ENCODE measurements at regions not wholly inside any gene's neighbourhood (a gene's known extent, or its start where the extent isn't known, plus 50 kb on each side); places are given as distances from the start of the nearest gene placed in this dataset.

DNA sequence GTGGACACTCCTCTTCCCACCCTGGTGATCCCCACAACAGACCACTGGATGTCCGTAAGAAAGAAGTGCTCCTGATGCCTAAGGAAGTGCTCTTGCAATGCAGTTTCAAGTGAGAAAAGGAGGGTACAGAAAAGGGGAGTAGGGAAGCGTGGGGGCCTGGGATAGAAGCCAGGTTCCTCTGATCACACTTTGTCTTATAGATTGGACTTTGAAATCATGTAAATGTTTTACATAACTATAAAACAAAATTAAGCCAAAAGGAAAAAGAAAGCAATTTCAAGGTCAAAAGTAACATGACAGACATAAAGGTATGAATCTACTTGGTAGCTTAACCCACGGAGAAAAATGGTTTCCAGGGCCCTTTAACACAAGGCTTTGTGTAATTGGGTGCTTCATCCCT is 107.3 kb upstream of the TRPM1 start:
- Mint-ChIP-seq H3K27ac (no peak overlapping the region), H3K27me3 (ENCODE audit: low read depth in 2 of 2) (no peaks in the 10 kb centered on the region), H3K4me3 (no peak overlapping the region), H3K4me1 (no peaks in the 10 kb centered on the region), H3K9me3 (no peaks in the 10 kb centered on the region), H3K36me3 (no peaks in the 10 kb centered on the region)
- WGBS (ENCODE audit: insufficient coverage) = 96% methylated on average over 3 of the region's 3 CpGs
- no peak overlapping the region for H3K27ac ChIP-seq (ENCODE audit: low read length)
- TF ChIP-seq, protein P1, sequence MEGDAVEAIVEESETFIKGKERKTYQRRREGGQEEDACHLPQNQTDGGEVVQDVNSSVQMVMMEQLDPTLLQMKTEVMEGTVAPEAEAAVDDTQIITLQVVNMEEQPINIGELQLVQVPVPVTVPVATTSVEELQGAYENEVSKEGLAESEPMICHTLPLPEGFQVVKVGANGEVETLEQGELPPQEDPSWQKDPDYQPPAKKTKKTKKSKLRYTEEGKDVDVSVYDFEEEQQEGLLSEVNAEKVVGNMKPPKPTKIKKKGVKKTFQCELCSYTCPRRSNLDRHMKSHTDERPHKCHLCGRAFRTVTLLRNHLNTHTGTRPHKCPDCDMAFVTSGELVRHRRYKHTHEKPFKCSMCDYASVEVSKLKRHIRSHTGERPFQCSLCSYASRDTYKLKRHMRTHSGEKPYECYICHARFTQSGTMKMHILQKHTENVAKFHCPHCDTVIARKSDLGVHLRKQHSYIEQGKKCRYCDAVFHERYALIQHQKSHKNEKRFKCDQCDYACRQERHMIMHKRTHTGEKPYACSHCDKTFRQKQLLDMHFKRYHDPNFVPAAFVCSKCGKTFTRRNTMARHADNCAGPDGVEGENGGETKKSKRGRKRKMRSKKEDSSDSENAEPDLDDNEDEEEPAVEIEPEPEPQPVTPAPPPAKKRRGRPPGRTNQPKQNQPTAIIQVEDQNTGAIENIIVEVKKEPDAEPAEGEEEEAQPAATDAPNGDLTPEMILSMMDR (IDR thresholded peaks at IDR 0.05) = no peak
- no peak for DNase-seq
- H3K4me3 ChIP-seq (ENCODE audit: low read length) = no peak overlapping the region
- H3K36me3 ChIP-seq (ENCODE audit: control insufficient read depth, insufficient read depth, low read length) = no peaks in the 10 kb centered on the region
- H3K9me3 ChIP-seq (ENCODE audit: control insufficient read depth, insufficient read depth, low read length) = no peaks in the 10 kb centered on the region
- intact Hi-C loops (cut with micrococcal nuclease) = no loop called here
- ATAC-seq = no peak
- no peaks in the 10 kb centered on the region for H3K4me1 ChIP-seq (ENCODE audit: control insufficient read depth, insufficient read depth, low read length)
- H3K27me3 ChIP-seq (ENCODE audit: control insufficient read depth, insufficient read depth, low read length) = no peaks in the 10 kb centered on the region

DNA sequence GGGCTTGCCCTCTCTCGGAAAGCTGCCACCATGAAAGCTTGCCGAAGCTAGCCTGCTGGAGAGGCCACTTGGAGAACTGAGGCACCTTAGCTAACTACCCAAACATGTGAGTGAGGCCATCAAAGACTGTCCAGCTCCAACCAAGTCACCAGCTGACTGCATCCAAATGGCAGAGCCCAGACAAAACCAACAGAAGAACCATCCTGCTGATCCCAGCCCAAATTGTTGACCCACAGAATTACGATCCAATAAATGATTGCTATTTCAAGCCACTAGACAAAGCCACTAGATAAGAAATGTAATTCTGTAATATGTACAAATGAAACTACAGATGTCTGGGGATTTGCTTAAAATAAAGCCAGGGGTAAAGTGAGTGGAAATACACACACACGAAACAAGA is 109.8 kb upstream of the TRPM1 start:
- no peak overlapping the region for H3K27ac ChIP-seq (ENCODE audit: low read length)
- H3K4me3 ChIP-seq (ENCODE audit: low read length) = no peak overlapping the region
- no peaks in the 10 kb centered on the region for H3K9me3 ChIP-seq (ENCODE audit: control insufficient read depth, insufficient read depth, low read length)
- 95% methylated on average over 3 of the region's 4 CpGs for WGBS (ENCODE audit: insufficient coverage)
- no peak overlapping the region for H3K4me3 Mint-ChIP-seq
- no peaks in the 10 kb centered on the region for H3K27me3 ChIP-seq (ENCODE audit: control insufficient read depth, insufficient read depth, low read length)
- H3K36me3 ChIP-seq (ENCODE audit: control insufficient read depth, insufficient read depth, low read length) = no peaks in the 10 kb centered on the region
- TF ChIP-seq, protein P1 (IDR thresholded peaks at IDR 0.05) = no peak
- no peak for ATAC-seq
- no peaks in the 10 kb centered on the region for H3K27me3 Mint-ChIP-seq (ENCODE audit: low read depth in 2 of 2)
- no peak for DNase-seq
- H3K9me3 Mint-ChIP-seq = no peaks in the 10 kb centered on the region
- H3K27ac Mint-ChIP-seq = no peak overlapping the region
- intact Hi-C loops (cut with micrococcal nuclease) = loop anchor here (10.0 kb wide), 3 partner anchors 53 to 153 kb away; partner anchors contain the start of gene KLF13
- peaks cover 5 to 14% of the 10 kb centered on the region in 2 donors for H3K4me1 Mint-ChIP-seq
- H3K36me3 Mint-ChIP-seq = no peaks in the 10 kb centered on the region
- peaks cover 17% of the 10 kb centered on the region for H3K4me1 ChIP-seq (ENCODE audit: control insufficient read depth, insufficient read depth, low read length)

GRCh38 chr15:31212326-31213080 is 111.0 kb upstream of the TRPM1 start:
- intact Hi-C loops (cut with micrococcal nuclease) = loop anchor here (10.0 kb wide), 3 partner anchors 52 to 152 kb away; partner anchors contain the start of gene KLF13
- no peaks in the 10 kb centered on the region for H3K27me3 Mint-ChIP-seq (ENCODE audit: low read depth in 2 of 2)
- H3K4me3 ChIP-seq (ENCODE audit: low read length) = no peak overlapping the region
- TF ChIP-seq, protein P1 (IDR thresholded peaks at IDR 0.05) = no peak
- H3K36me3 ChIP-seq (ENCODE audit: control insufficient read depth, insufficient read depth, low read length) = no peaks in the 10 kb centered on the region
- DNase-seq (no peak), ATAC-seq (no peak)
- 92% methylated on average over 9 of the region's 10 CpGs for WGBS (ENCODE audit: insufficient coverage)
- no peak overlapping the region for H3K4me3 Mint-ChIP-seq
- H3K4me1 Mint-ChIP-seq = peaks cover 12 to 25% of the 10 kb centered on the region in 2 donors
- H3K27me3 ChIP-seq (ENCODE audit: control insufficient read depth, insufficient read depth, low read length) = no peaks in the 10 kb centered on the region
- H3K27ac Mint-ChIP-seq = no peak overlapping the region
- H3K9me3 ChIP-seq (ENCODE audit: control insufficient read depth, insufficient read depth, low read length) = no peaks in the 10 kb centered on the region
- H3K36me3 Mint-ChIP-seq = no peaks in the 10 kb centered on the region
- peaks cover 23% of the 10 kb centered on the region for H3K4me1 ChIP-seq (ENCODE audit: control insufficient read depth, insufficient read depth, low read length)
- no peaks in the 10 kb centered on the region for H3K9me3 Mint-ChIP-seq
- H3K27ac ChIP-seq (ENCODE audit: low read length) = no peak overlapping the region

Measured in natural killer cell (primary cell).